Limb (tissue), 2 donors: ENCODE measurements at regions not wholly inside any gene's neighbourhood (a gene's known extent, or its start where the extent isn't known, plus 50 kb on each side); places are given as distances from the start of the nearest gene placed in this dataset.
"Not testable (repeated sequence)": the region's sequence is repeated elsewhere in the genome, so short reads cannot be mapped to it uniquely, and the experiment has no call there.

ENCODE experiments used
- DNase-seq, 2 donors: peaks; one replicate each; pipeline ENCODE4 v3.0.0-alpha.2; 2016; ENCODE audit errors: extremely low spot score in 2 of 2

GRCh38 chr21:14058566-14058965, 152.2 kb downstream of the LIPI start:
- no peak for DNase-seq

- DNase-seq = not testable (repeated sequence)
Measured at GRCh38 chr21:14057841-14058481, 152.8 kb downstream of the LIPI start.

- no peak for DNase-seq
Measured at GRCh38 chr21:14057313-14057712, 153.4 kb downstream of the LIPI start.

GRCh38 chr21:14056771-14057191, 154.0 kb downstream of the LIPI start:
- DNase-seq = no peak

GRCh38 chr21:14055746-14056515, 154.8 kb downstream of the LIPI start:
- not testable (repeated sequence) for DNase-seq

DNA sequence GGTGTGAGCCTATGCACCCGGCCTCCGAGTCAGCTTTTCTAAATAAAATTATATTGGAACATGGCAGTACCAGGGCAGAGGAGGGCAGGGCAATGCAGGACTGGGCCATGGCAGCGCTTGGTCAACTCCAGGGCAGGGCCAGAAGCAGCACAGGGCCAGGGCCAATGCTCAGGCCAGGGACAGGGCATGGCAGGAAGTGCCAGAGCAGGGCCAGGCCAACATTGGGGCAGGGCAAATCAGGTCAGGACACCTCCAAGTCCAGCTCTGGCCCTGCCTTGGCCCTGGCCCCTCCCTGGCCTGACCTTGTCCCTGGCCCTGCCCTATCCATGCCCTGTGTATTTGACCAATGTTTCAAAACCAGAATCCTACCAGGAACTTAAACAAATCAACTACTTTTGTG, 156.1 kb downstream of the LIPI start:
- DNase-seq = no peak

DNA sequence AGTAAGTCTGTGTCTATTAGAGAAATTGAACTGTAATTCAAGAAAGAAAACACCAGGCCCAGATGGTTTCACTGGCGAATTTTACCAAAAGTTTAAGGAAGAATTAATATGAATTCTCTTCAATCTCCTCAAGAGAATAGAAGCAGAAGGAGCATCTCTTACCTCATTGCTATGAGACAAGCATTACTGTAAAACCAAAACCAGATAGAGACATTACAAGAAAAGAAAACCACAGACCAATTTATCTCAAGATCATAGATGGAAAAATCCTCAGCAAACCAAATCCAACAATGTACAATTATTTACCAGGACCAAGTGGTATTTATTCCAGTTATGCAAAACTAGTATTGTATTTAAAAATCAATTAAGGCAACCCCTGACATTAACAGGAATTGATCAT, 160.6 kb downstream of the LIPI start:
- DNase-seq = no peak

DNA sequence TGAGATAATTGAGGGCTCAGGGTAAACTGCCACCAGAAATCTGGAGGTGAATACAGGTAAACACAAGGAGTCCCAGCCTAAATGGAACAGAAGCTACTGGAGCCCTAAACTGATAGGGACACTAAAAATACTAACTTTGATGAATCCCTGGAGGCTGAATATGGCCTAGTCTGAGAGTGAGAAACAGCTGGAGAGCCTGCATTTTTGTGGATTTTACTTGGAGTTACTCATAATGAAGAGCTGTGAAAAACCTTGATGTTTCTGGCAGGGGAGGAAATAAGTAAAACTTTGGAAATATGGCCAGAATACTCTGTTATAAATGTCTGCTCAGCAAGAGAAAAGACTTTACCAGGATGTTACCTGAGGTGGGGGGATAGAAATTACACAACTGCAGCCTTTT, 164.4 kb downstream of the LIPI start:
- DNase-seq = no peak

DNA sequence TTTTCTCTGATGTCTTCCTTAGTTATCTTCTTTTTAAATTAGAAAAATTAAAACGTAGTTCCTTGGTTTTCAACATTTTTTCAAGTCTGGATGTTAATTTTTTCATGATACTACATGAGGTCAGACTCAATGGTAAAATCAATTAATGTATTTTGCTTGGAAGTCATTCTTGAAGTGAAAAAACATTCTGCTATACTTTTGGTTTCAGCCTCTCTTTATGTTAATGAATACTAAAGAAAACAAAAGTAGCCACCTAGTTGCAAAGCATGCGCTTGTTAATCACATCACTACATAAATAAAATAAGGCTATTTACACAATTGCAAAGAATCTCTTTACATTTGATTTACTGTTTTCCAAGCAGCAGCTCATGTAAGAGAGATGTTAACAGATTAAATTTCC, 170.4 kb downstream of the LIPI start:
- no peak for DNase-seq

- not testable (repeated sequence) for DNase-seq
Measured at GRCh38 chr21:14028619-14029018, 182.1 kb downstream of the LIPI start.

GRCh38 chr21:14027235-14027869, 183.4 kb downstream of the LIPI start:
- peak; percentile 87 to 90 for DNase-seq

GRCh38 chr21:14020108-14020507, 190.6 kb downstream of the LIPI start:
- not testable (repeated sequence) for DNase-seq

GRCh38 chr21:14015841-14016240, 194.9 kb downstream of the LIPI start:
- not testable (repeated sequence) for DNase-seq

DNA sequence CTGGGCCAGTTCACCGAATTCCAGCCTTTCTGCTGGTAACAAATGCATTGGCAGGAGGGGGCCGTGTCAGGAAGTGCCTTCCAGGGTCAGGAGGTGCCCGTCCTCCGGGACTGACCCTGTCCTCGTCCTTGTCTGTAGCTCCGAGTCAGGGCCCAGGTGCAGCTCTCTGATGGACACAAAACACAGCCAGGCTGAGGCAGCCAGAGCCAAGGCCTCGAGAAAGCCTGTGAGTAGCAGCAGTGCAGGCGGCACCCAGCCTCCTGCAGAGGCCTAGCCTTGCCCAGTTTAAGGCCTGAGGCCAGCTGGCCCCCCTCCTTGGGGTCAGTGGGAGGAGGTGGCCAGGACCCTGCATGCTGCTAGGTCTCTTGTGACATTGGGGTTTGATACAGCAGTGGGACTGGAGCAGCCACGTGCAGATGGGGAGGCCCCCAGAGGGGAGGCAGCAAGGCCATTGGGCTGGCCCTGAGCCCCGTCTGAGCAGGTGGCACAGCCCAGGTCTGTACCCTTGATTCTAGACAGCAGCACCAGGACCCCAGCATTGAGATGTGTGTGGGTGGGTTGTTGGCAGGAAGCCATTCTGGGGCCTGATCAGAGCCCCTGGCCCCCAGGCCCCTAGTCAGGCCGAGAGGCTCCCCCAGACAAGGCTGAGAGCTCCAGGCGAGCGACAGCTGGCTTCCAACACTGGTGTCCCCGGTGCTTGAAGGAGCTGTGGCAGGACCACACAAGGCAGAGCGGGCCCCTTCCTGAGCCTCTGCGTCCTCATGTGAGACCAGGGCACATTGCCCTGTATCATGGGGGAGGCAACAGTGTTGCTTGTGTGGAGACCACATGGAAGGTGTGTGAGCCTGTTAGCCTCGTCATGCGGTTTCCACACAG, 196.9 kb downstream of the LIPI start:
- not testable (repeated sequence) for DNase-seq

DNA sequence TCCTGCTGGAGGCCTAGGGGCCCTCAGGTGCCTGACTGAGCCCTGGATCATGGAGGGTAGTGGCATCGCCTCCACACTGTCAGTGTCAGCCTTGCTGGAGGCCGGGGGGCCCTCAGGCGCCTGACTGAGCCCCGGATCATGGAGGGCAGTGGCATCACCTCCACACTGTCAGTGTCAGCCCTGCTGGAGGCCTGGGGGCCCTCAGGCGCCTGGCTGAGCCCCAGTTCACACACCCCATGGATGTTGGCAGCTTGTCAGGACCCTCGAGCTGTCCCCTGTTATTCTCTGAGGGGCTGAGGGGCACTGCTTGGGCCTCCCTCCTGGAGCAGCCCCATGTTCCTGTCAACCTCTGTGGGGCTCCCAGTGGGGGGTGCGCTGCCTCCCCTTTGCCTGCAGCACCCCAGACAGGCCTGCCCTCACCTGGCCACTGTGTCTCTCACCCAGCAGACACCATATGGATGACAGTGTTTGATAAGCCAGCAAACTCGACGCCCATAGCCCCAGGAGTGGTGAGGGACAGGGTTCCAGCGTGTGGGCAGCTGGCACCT, 197.6 kb downstream of the LIPI start:
- DNase-seq = no peak

DNA sequence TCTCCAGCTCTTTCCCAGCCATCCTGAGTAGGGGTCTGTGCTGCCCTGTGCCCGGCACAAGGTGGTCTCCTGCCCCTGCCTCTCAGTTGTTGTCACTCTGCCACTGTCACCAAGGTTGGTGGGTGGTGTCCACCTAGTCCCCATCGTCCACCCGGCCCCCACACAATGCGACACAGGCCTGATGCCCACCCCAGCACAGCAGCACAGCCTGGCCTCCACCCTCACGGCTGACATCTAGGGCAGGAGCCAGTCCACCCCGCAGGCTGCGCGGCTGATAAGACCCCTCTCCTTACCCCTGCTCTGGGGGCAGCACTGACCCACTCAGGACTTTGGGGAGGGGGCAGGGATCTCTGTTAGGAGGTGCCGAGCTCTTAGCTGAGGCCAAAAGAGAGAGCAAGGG, 198.3 kb downstream of the LIPI start:
- no peak for DNase-seq

DNA sequence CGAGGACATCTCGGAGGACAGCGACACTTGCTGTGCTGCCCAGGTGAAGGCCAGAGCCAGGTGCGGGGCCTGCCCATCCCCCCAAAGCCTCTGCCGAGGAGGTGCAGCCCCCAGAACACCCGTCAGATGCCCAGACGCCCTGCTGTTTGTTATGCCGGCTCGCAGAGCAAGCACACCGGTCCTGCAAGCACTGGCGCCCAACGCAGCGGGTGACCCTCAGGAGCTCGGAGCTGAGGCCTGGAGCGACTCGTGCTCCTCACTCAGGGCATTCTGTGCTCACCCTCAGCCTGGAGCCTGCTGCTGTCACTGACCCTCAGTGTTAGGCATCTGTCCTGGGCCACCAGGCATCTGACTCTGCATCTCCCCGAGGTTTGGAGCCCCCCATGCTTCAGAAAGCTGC, 199.0 kb downstream of the LIPI start:
- not testable (repeated sequence) for DNase-seq

DNA sequence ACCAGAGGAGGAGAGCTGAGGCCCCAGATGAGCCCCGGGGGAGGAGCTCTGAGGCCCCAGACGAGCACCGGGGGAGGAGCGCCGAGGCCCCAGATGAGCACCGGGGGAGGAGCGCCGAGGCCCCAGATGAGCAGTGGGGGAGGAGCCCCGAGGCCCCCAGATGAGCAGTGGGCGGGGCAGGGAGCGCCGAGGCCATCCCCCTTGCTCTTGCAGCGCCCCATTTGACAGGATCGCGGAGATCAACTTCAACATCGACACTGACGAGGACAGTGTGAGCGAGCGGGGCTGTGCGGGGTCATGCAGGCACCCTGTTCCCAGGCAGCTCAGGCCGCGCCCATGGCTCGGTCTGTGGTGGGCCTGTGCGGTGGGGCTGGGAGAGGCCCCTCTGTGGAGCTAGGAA, 199.6 kb downstream of the LIPI start:
- DNase-seq = not testable (repeated sequence)

DNA sequence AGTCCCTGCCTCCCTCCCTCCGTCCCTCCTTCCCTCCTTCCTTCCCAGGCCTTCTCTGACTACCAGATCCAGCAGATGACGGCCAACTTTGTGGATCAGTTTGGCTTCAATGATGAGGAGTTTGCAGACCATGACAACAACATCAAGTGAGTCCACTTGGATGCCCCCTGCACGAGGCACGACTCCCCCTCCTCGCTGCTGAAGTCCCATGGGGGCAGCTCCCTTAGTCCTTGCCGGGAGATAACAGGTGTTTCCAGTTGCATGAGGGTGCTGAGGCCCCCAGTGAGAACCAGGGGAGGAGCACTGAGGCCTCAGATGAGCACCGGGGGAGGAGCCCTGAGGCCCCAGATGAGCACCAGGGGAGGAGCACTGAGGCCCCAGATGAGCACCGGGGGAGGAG, 200.0 kb downstream of the LIPI start:
- DNase-seq = no peak

GRCh38 chr21:14009990-14010389, 200.8 kb downstream of the LIPI start:
- DNase-seq = not testable (repeated sequence)
